ENCODE measurements at regions not wholly inside any gene's neighbourhood (a gene's known extent, or its start where the extent isn't known, plus 50 kb on each side); places are given as distances from the start of the nearest gene placed in this dataset.

- no peak overlapping the region for H3K4me3 ChIP-seq (ENCODE audit: low read length)
- no peaks in the 10 kb centered on the region for H3K27me3 ChIP-seq (ENCODE audit: control insufficient read depth in 1 of 2, insufficient read depth in 2 of 2, low read length in 2 of 2)
- intact Hi-C loops (cut with DNase I, micrococcal nuclease): no loop called here
- Mint-ChIP-seq H3K4me1 (ENCODE audit: low read depth) (no peaks in the 10 kb centered on the region), H3K36me3 (ENCODE audit: low read depth) (no peaks in the 10 kb centered on the region), H3K9me3 (no peaks in the 10 kb centered on the region), H3K27me3 (peaks cover 5% of the 10 kb centered on the region), H3K4me3 (no peak overlapping the region), H3K27ac (no peak overlapping the region)
- ChIA-PET POLR2A (no interaction called here), CTCF (no interaction called here)
- H3K9me3 ChIP-seq (ENCODE audit: control insufficient read depth in 1 of 2, insufficient read depth in 1 of 2, low read length in 2 of 2): no peaks in the 10 kb centered on the region
- no peak for TF ChIP-seq CTCF (IDR thresholded peaks at IDR 0.05)
- DNase-seq: no peak
- H3K36me3 ChIP-seq (ENCODE audit: insufficient read depth, low read length): no peaks in the 10 kb centered on the region
- no peaks in the 10 kb centered on the region for H3K4me1 ChIP-seq (ENCODE audit: insufficient read depth, low read length)
- no peak overlapping the region for H3K27ac ChIP-seq (ENCODE audit: low read depth in 1 of 2, low read length in 2 of 2)
- ATAC-seq (ENCODE audit: poor library complexity): no peak
Measured at GRCh38 chr12:105480162-105480561, 149.7 kb downstream of the C12orf75 start.

- intact Hi-C loops (cut with DNase I, micrococcal nuclease): no loop called here
- no peaks in the 10 kb centered on the region for H3K9me3 ChIP-seq (ENCODE audit: control insufficient read depth in 1 of 2, insufficient read depth in 1 of 2, low read length in 2 of 2)
- Mint-ChIP-seq H3K27me3 (no peaks in the 10 kb centered on the region), H3K27ac (no peak overlapping the region), H3K4me1 (ENCODE audit: low read depth) (no peaks in the 10 kb centered on the region), H3K9me3 (no peaks in the 10 kb centered on the region), H3K36me3 (ENCODE audit: low read depth) (no peaks in the 10 kb centered on the region), H3K4me3 (no peak overlapping the region)
- no peaks in the 10 kb centered on the region for H3K4me1 ChIP-seq (ENCODE audit: insufficient read depth, low read length)
- H3K4me3 ChIP-seq (ENCODE audit: low read length): no peak overlapping the region
- DNase-seq (no peak), ATAC-seq (ENCODE audit: poor library complexity) (no peak)
- POLR2A ChIA-PET: no interaction called here
- no peaks in the 10 kb centered on the region for H3K36me3 ChIP-seq (ENCODE audit: insufficient read depth, low read length)
- H3K27me3 ChIP-seq (ENCODE audit: control insufficient read depth in 1 of 2, insufficient read depth in 2 of 2, low read length in 2 of 2): no peaks in the 10 kb centered on the region
- TF ChIP-seq CTCF (IDR thresholded peaks at IDR 0.05): no peak
- H3K27ac ChIP-seq (ENCODE audit: low read depth in 1 of 2, low read length in 2 of 2): no peak overlapping the region
- CTCF ChIA-PET: no interaction called here
Measured at GRCh38 chr12:105481392-105482300, 151.2 kb downstream of the C12orf75 start.

GRCh38 chr12:105482951-105483350 is 152.5 kb downstream of the C12orf75 start:
- H3K9me3 Mint-ChIP-seq: no peaks in the 10 kb centered on the region
- Histone ChIP-seq H3K4me3 (ENCODE audit: low read length) (no peak overlapping the region), H3K9me3 (ENCODE audit: control insufficient read depth in 1 of 2, insufficient read depth in 1 of 2, low read length in 2 of 2) (no peaks in the 10 kb centered on the region), H3K27me3 (ENCODE audit: control insufficient read depth in 1 of 2, insufficient read depth in 2 of 2, low read length in 2 of 2) (no peaks in the 10 kb centered on the region), H3K36me3 (ENCODE audit: insufficient read depth, low read length) (no peaks in the 10 kb centered on the region), H3K27ac (ENCODE audit: low read depth in 1 of 2, low read length in 2 of 2) (no peak overlapping the region), H3K4me1 (ENCODE audit: insufficient read depth, low read length) (no peaks in the 10 kb centered on the region)
- no peaks in the 10 kb centered on the region for H3K4me1 Mint-ChIP-seq (ENCODE audit: low read depth)
- no peak overlapping the region for H3K27ac Mint-ChIP-seq
- H3K27me3 Mint-ChIP-seq: no peaks in the 10 kb centered on the region
- intact Hi-C loops (cut with DNase I, micrococcal nuclease): no loop called here
- ChIA-PET POLR2A (no interaction called here), CTCF (no interaction called here)
- H3K36me3 Mint-ChIP-seq (ENCODE audit: low read depth): no peaks in the 10 kb centered on the region
- ATAC-seq (ENCODE audit: poor library complexity) (no peak), DNase-seq (no peak)
- H3K4me3 Mint-ChIP-seq: no peak overlapping the region
- TF ChIP-seq CTCF (IDR thresholded peaks at IDR 0.05): no peak

Data from CD4-positive, alpha-beta T cell (primary cell).